SJSA1 (cell line): ENCODE measurements at regions not wholly inside any gene's neighbourhood (a gene's known extent, or its start where the extent isn't known, plus 50 kb on each side); places are given as distances from the start of the nearest gene placed in this dataset.

Experiments
- DNase-seq, 2 experiments: peaks; one replicate each; pipeline ENCODE4 v3.0.0-alpha.2; 2015 to 2020; ENCODE audit warnings: low spot score in 2 of 2, low read depth in 1 of 2
- H3K27ac ChIP-seq: fragments of 250-450 bp; sonication (Bioruptor Pico); 2 replicates; pipeline ENCODE4 v1.5.1; 2020; ENCODE audit warnings: mild to moderate bottlenecking, moderate library complexity
- H3K27me3 ChIP-seq: fragments of 250-450 bp; sonication (Bioruptor Pico); replicated peaks from 2 replicates; pipeline ENCODE4 v1.5.1; 2020; ENCODE audit warnings: mild to moderate bottlenecking, moderate library complexity
- H3K36me3 ChIP-seq: fragments of 250-450 bp; sonication (Bioruptor Pico); 2 replicates; pipeline ENCODE4 v1.5.1; 2020; ENCODE audit warnings: mild to moderate bottlenecking
- H3K4me1 ChIP-seq: fragments of 250-450 bp; sonication (Bioruptor Pico); replicated peaks from 2 replicates; pipeline ENCODE4 v1.6.1; 2021; ENCODE audit warnings: mild to moderate bottlenecking
- H3K4me3 ChIP-seq: fragments of 250-450 bp; sonication (Bioruptor Pico); 2 replicates; pipeline ENCODE4 v1.5.1; 2020; ENCODE audit warnings: mild to moderate bottlenecking
- H3K9me3 ChIP-seq: fragments of 250-450 bp; sonication (Bioruptor Pico); replicated peaks from 2 replicates; pipeline ENCODE4 v1.5.1; 2020; ENCODE audit warnings: mild to moderate bottlenecking

DNA sequence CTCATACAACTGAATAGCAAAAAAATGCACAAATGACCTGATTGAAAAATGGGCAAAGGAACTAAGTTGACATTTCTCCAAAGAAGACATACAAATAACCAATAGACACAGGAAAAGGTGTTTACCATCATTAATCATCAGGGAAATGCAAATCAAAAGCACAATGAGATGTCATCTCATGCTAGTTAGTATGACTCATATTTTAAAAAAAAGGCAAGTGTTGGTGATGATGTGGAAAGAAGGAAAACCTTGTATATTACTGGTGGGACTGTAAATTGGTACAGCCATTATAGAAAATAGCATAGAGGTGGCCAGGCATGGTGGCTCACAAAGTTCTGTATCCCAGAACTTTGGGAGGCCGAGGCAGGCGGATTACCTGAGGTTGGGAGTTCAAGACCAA lies 232.5 kb upstream of the ZFHX3 start:
- Histone ChIP-seq H3K4me3 (no peak overlapping the region), H3K9me3 (no peaks in the 10 kb centered on the region), H3K36me3 (no peaks in the 10 kb centered on the region), H3K27me3 (no peaks in the 10 kb centered on the region), H3K4me1 (no peaks in the 10 kb centered on the region), H3K27ac (no peak overlapping the region)
- DNase-seq, result no peak

DNA sequence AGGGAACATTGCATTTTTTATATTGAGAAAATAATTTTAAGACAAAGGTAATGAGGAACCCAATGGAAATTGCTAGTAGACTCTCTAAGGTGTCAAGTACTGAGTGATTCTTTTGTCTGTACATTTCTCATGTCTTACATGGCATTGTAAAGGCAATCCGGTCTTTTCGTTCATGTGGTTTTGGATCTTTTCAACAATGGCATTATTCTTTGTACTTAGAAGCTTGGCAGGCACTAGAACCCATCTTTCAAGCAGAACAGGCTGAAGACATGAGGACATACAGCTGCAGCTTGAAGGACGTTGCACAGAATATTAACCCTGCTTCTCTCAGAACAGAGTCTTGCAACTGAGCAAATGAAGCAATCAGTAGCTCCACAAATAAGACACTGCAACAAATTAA lies 231.5 kb upstream of the ZFHX3 start:
- Histone ChIP-seq H3K4me1 (no peaks in the 10 kb centered on the region), H3K36me3 (no peaks in the 10 kb centered on the region), H3K9me3 (no peaks in the 10 kb centered on the region), H3K27ac (no peak overlapping the region), H3K27me3 (no peaks in the 10 kb centered on the region), H3K4me3 (no peak overlapping the region)
- no peak for DNase-seq

DNA sequence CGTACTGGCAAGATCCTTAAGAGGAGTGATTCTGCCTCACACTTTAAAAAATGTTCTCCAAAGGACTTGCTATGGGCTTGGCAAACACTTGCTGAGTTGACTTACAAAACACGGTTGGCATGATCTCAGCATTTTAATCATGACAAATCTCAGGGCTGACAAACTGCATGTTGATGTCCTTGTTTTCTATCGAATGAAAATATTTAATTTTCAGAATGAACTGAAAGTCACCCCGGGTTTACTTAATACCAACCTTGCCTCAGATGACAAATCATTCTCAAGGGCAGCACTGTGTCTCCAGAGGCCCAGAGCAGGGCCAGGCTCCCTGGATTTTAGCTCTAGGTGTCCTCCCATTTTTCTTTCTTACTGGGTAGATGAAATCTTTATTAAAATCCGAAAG lies 229.1 kb upstream of the ZFHX3 start:
- Histone ChIP-seq H3K4me3 (no peak overlapping the region), H3K4me1 (no peaks in the 10 kb centered on the region), H3K27me3 (no peaks in the 10 kb centered on the region), H3K27ac (no peak overlapping the region), H3K9me3 (no peaks in the 10 kb centered on the region), H3K36me3 (no peaks in the 10 kb centered on the region)
- DNase-seq, result no peak

DNA sequence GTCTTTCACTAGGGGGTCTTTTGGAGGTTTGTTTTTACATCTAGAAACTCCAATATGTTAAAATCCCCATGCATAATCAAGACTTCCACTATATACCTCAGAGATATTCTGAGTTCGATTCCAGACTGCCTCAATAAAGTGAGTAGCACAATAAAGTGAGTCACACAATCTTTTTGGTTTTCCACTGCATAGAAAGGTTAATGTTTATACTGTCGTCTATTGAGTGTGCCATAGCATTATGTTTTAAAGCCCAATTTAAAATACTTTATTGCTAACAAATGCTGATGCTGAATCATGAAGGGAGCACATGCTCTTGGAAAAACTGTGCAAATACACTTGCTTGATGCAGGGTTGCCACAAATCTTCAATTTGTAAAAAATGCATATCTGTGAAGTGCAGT lies 227.5 kb upstream of the ZFHX3 start:
- H3K4me3 ChIP-seq, result no peak overlapping the region
- H3K4me1 ChIP-seq, result no peaks in the 10 kb centered on the region
- DNase-seq, result no peak
- H3K36me3 ChIP-seq, result no peaks in the 10 kb centered on the region
- H3K27me3 ChIP-seq, result no peaks in the 10 kb centered on the region
- no peaks in the 10 kb centered on the region for H3K9me3 ChIP-seq
- no peak overlapping the region for H3K27ac ChIP-seq

DNA sequence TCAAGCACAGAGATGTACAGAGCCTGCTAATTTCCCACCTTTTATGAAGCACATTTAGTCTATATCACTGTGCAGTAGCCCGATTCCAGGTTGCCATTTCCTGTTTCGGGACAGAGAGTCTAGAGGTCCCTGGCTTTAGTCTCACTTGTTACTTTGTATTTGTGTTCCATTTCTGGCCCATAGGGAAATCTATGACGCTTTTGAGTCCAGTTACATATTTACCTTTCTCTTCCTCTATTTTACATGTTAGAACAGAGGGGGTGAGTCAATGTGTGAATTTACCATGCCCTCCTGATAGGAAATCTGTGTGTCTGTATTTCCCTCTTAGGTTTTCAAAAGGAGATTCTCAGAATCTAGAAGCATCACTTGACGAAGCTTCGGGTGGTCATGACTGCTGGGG lies 227.1 kb upstream of the ZFHX3 start:
- DNase-seq, result no peak
- Histone ChIP-seq H3K4me1 (no peaks in the 10 kb centered on the region), H3K36me3 (no peaks in the 10 kb centered on the region), H3K9me3 (no peaks in the 10 kb centered on the region), H3K4me3 (no peak overlapping the region), H3K27ac (no peak overlapping the region), H3K27me3 (no peaks in the 10 kb centered on the region)

DNA sequence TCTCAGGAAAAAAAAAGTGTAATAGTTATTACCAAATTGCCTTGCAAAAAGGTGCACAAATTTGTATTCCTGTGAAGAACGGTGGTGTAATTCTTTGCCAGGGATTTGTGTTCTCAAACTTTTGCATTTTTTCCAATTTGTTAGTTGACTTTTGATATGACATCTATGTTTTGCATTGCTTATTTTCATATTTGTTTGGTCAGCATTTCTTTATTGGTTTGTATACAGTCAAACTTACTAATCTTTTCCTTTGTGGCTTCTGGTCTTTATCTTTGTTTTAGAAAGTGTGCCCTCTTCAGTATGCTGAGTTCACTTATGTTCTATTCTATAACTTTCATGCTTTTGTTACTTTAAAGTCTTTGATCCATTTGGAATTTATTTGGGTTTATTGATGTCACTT lies 226.2 kb upstream of the ZFHX3 start:
- Histone ChIP-seq H3K4me3 (no peak overlapping the region), H3K27ac (no peak overlapping the region), H3K27me3 (no peaks in the 10 kb centered on the region), H3K4me1 (no peaks in the 10 kb centered on the region), H3K36me3 (no peaks in the 10 kb centered on the region), H3K9me3 (no peaks in the 10 kb centered on the region)
- no peak for DNase-seq

DNA sequence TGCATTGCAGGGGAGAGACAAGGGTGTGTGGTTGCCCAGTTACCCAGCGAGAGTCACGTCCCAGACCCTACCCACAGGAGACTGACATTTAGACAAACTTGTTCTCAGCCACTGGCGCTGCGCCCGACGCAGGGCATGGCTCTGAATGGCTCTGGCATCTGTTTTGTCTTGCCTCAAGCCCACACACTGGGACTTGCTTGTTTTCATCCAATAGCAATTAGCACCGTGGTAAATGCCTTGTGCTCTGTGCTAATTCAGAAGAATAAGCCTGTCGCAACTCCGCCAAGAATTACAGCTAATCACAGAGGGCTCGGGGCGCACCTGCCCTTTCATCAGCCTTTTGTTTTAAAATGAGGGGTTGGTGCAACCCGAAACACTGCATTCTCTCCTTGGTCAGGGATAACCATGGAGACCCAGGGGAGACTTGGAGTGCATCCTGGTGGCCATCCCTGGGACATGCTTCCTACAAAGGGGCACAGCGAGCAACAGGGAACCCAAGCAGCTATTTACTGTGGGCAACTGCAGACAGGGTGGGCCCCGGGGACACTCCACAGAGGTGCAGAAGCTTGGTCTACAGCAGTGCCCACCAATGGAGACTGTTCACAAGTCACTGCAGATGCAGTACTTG lies 220.6 kb upstream of the ZFHX3 start:
- no peaks in the 10 kb centered on the region for H3K4me1 ChIP-seq
- no peaks in the 10 kb centered on the region; the same call in 1 of the 2 replicates for H3K9me3 ChIP-seq
- DNase-seq, result no peak
- no peak overlapping the region for H3K4me3 ChIP-seq
- H3K27ac ChIP-seq, result no peak overlapping the region
- H3K36me3 ChIP-seq, result no peaks in the 10 kb centered on the region
- H3K27me3 ChIP-seq, result no peaks in the 10 kb centered on the region; the same call in 1 of the 2 replicates

DNA sequence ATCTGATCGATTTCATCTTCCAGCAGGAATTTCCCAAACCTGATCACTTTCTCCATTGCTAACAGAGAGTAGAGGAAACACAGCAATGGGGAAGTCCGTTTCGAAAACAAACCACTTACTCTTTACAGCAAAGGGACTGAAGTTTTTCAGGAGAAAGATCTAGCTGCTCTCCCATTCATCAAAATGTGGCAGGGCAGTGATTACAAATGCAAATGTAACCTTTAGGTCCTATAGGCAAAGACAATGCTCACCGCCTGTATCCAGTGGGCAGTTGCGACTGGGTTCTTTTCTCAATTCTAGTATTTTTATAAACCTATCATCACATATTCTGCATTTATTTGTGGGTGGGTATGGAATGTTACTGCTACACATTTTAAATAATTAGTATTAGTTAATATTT lies 218.0 kb upstream of the ZFHX3 start:
- Histone ChIP-seq H3K9me3 (no peaks in the 10 kb centered on the region; the same call in 1 of the 2 replicates), H3K27me3 (no peaks in the 10 kb centered on the region; the same call in 1 of the 2 replicates), H3K27ac (no peak overlapping the region), H3K4me3 (no peak overlapping the region), H3K4me1 (no peaks in the 10 kb centered on the region), H3K36me3 (no peaks in the 10 kb centered on the region)
- DNase-seq, result no peak

DNA sequence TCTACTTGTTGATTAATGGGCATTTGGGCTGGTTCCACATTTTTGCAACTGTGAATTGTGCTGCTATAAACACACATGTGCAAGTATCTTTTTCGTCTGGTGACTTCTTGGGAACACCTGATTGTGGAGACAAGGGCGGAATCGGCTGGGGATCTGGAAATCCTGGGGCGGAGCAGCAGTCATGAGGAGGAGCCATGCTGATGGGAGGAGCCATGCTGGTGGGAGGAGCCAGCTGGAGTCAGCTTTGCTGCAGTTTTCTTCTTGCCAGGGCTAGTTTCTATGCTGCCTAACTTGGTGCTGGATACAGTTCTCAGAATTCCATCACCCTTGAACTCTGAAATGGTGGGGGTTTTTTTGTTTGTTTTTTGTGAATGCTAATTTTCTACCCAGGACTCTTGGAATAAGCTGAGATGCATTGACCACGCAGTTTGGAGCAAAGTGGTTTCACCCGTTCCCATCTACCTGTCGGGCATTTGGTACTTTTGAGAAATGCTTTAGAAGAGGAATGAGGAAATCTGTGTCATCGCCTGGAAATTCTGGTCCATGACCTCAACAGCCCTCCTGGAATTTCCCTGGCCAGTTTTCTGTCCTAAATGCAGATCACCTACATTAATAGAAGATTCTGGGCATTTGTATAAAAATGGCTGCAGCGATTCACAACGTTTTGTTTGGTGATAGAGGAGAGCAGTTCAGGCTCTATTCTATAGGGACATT lies 217.4 kb upstream of the ZFHX3 start:
- no peak for DNase-seq
- Histone ChIP-seq H3K36me3 (no peaks in the 10 kb centered on the region), H3K4me1 (no peaks in the 10 kb centered on the region), H3K4me3 (no peak overlapping the region), H3K27ac (no peak overlapping the region), H3K9me3 (no peaks in the 10 kb centered on the region; the same call in 1 of the 2 replicates), H3K27me3 (no peaks in the 10 kb centered on the region; the same call in 1 of the 2 replicates)

DNA sequence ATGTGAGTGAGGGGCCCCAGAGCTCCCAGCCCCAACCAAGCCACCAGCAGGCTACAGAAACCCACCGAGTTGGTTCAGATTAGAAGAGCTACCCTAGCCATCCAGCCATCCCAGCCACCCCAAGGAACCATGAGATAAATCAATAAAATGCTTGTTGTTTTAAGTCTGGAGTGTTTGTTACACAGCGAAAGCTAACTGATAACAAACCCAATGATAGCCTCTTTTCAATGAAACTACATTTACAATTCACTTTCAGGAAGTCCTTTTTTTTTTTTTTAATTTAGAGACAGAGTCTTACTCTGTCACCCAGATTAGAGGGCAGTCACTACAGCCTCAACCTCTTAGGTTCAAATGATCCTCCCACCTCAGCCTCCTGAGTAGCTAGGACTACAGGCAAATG lies 215.0 kb upstream of the ZFHX3 start:
- H3K4me3 ChIP-seq, result no peak overlapping the region
- H3K4me1 ChIP-seq, result no peaks in the 10 kb centered on the region
- DNase-seq, result no peak
- H3K9me3 ChIP-seq, result no peaks in the 10 kb centered on the region
- no peaks in the 10 kb centered on the region; the same call in 1 of the 2 replicates for H3K27me3 ChIP-seq
- H3K36me3 ChIP-seq, result no peaks in the 10 kb centered on the region
- H3K27ac ChIP-seq, result no peak overlapping the region

DNA sequence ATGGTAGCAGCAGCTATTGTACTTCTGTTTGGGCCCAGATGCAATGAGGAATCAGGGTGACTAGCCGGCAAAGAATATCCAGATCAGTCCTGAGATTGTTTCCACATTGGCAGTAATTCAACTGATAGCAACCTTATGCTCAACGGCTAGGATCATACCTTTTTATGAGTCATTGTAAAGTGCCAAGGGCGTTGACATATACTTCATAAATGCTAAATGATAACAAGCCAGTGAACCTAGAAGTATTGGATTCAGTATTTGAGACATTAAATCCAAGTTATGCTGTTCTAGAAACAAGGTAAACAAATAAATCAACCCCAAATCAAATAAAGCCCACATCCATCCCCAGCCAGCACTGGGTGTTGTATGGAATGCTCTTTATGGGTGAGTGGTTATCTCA lies 207.1 kb upstream of the ZFHX3 start:
- no peaks in the 10 kb centered on the region for H3K27me3 ChIP-seq
- no peaks in the 10 kb centered on the region for H3K36me3 ChIP-seq
- no peaks in the 10 kb centered on the region for H3K4me1 ChIP-seq
- no peak overlapping the region for H3K4me3 ChIP-seq
- no peak for DNase-seq
- H3K27ac ChIP-seq, result no peak overlapping the region
- no peaks in the 10 kb centered on the region for H3K9me3 ChIP-seq

DNA sequence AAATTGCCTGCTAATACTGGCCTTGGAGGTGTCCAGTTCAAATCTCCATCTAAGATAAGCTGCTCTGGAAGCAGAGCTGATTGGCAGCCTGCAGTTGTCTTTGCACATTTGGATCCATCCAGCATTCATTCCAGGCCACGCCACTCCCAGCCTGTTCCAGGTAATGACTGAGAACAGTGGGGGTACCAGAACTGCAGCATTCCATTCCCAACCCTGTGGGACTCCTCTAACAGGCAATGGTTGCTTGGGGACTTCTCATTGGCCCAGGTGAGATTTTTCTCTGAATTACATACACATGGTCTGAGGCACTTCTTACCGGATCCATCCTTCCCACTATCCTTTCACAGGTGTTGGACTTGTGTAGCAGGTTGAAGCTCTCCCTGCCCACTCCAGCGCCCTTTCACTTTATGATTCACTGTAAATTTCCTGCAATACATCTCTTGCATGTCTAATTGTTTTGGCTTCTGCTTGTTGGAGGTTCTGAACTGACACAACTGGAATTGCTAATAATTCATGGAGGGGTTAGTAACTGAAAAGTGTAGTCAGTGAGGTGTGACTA lies 206.1 kb upstream of the ZFHX3 start:
- no peak for DNase-seq
- no peaks in the 10 kb centered on the region for H3K27me3 ChIP-seq
- no peak overlapping the region for H3K27ac ChIP-seq
- no peaks in the 10 kb centered on the region for H3K36me3 ChIP-seq
- no peak overlapping the region for H3K4me3 ChIP-seq
- H3K4me1 ChIP-seq, result no peaks in the 10 kb centered on the region
- no peaks in the 10 kb centered on the region for H3K9me3 ChIP-seq

DNA sequence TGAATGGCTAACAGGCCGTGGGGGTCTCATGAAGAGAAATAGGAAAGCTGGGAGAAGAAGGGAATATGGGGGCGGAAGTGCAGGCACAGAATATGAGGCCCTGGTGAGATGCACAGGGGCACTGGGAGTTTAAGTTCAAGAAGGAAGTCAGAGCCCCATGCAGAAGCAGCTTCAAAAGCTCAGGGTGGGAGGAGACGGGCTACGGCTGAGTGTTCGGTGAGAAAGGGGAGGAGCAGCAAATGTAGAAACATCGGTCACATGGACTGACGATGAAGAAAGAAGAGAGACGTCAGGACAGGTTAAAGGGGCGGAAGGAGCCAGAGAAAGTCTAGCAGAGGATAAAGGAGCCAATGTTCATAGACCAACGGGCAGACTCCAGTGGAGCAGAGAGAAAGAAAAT lies 204.5 kb upstream of the ZFHX3 start:
- Histone ChIP-seq H3K4me3 (no peak overlapping the region), H3K9me3 (no peaks in the 10 kb centered on the region; the same call in 1 of the 2 replicates), H3K27me3 (no peaks in the 10 kb centered on the region), H3K27ac (no peak overlapping the region), H3K4me1 (no peaks in the 10 kb centered on the region), H3K36me3 (no peaks in the 10 kb centered on the region)
- DNase-seq, result no peak

DNA sequence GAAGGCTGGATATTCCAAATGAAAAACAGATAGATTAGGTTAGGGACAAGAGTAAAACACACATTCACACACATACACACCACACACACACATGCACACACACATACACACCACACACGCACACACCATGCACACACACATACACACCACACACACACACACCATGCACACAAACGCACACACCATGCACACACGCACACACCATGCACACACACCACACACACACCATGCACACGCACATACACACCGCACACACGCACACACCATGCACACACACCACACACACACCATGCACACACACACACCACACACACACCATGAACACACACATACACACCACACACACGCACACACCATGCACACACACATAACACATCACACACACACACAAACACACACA lies 203.7 kb upstream of the ZFHX3 start:
- no peaks in the 10 kb centered on the region; the same call in 1 of the 2 replicates for H3K9me3 ChIP-seq
- H3K36me3 ChIP-seq, result no peaks in the 10 kb centered on the region
- no peaks in the 10 kb centered on the region for H3K4me1 ChIP-seq
- H3K27me3 ChIP-seq, result no peaks in the 10 kb centered on the region
- H3K27ac ChIP-seq, result no peak overlapping the region
- H3K4me3 ChIP-seq, result no peak overlapping the region
- no peak for DNase-seq
